ENCODE measurements at regions not wholly inside any gene's neighbourhood (a gene's known extent, or its start where the extent isn't known, plus 50 kb on each side); places are given as distances from the start of the nearest gene placed in this dataset.

- H3K27me3 ChIP-seq (replicated peaks; ENCODE audit: insufficient read depth): peaks cover 6% of the 10 kb centered on the region
Observed at GRCh38 chr10:125554016-125554703, 128.8 kb downstream of the TEX36 start.

GRCh38 chr10:125553091-125553490 lies 129.9 kb downstream of the TEX36 start:
- peaks cover 11% of the 10 kb centered on the region for H3K27me3 ChIP-seq (replicated peaks; ENCODE audit: insufficient read depth)
- H3K4me3 ChIP-seq: no peak overlapping the region
- TF ChIP-seq EZH2 (IDR thresholded peaks at IDR 0.05; ENCODE audit: insufficient read depth, poor library complexity, severe bottlenecking): no peak
- TF ChIP-seq EZH2phosphoT487 (IDR thresholded peaks at IDR 0.05; ENCODE audit: insufficient read depth, low read depth): no peak
- WGBS, 2 experiments (ENCODE audit: low coverage in 1 of 2, low lambda C conversion rate in 2 of 2, missing lambda C conversion rate in 2 of 2): 18 to 34% methylated on average over 2 of the region's 2 CpGs
- H3F3A ChIP-seq (ENCODE audit: insufficient read depth): no peaks in the 10 kb centered on the region
- no peaks in the 10 kb centered on the region for H3K9me2 ChIP-seq (ENCODE audit: insufficient read depth)
- H3K27ac ChIP-seq: no peak overlapping the region
- in situ Hi-C loops (cut with MboI): no loop called here
- no peaks in the 10 kb centered on the region for H3K4me1 ChIP-seq (ENCODE audit: insufficient read depth)
- H3K9me3 ChIP-seq (ENCODE audit: low read depth): no peaks in the 10 kb centered on the region
- H3K9ac ChIP-seq: no peak overlapping the region
- H2AFZ ChIP-seq: no peak overlapping the region
- no peak overlapping the region for H3K4me2 ChIP-seq (ENCODE audit: unreplicated experiment)
- H3K79me2 ChIP-seq (ENCODE audit: insufficient read depth): no peaks in the 10 kb centered on the region
- H3K36me3 ChIP-seq (ENCODE audit: low read depth): no peaks in the 10 kb centered on the region
- DNase-seq: no peak
- no peaks in the 10 kb centered on the region for H4K20me1 ChIP-seq (ENCODE audit: insufficient read depth)

More at GRCh38 chr10:125554016-125554703, 128.8 kb downstream of the TEX36 start:
- H3K27ac ChIP-seq: no peak overlapping the region
- H3K9ac ChIP-seq: no peak overlapping the region
- H4K20me1 ChIP-seq (ENCODE audit: insufficient read depth): no peaks in the 10 kb centered on the region
- H3F3A ChIP-seq (ENCODE audit: insufficient read depth): no peaks in the 10 kb centered on the region
- DNase-seq: no peak
- WGBS, 2 experiments (ENCODE audit: low coverage in 1 of 2, low lambda C conversion rate in 2 of 2, missing lambda C conversion rate in 2 of 2): 30 to 36% methylated on average over 10 of the region's 10 CpGs
- H3K4me1 ChIP-seq (ENCODE audit: insufficient read depth): no peaks in the 10 kb centered on the region
- no peaks in the 10 kb centered on the region for H3K9me2 ChIP-seq (ENCODE audit: insufficient read depth)
- H3K4me2 ChIP-seq (ENCODE audit: unreplicated experiment): no peak overlapping the region
- TF ChIP-seq EZH2 (IDR thresholded peaks at IDR 0.05; ENCODE audit: insufficient read depth, poor library complexity, severe bottlenecking) (no peak), EZH2phosphoT487 (IDR thresholded peaks at IDR 0.05; ENCODE audit: insufficient read depth, low read depth) (no peak)
- no peaks in the 10 kb centered on the region for H3K79me2 ChIP-seq (ENCODE audit: insufficient read depth)
- H3K9me3 ChIP-seq (ENCODE audit: low read depth): no peaks in the 10 kb centered on the region
- H3K4me3 ChIP-seq: no peak overlapping the region
- in situ Hi-C loops (cut with MboI): no loop called here
- no peaks in the 10 kb centered on the region for H3K36me3 ChIP-seq (ENCODE audit: low read depth)
- H2AFZ ChIP-seq: no peak overlapping the region

GRCh38 chr10:125551247-125551646 lies 131.7 kb downstream of the TEX36 start:
- Histone ChIP-seq H3K27me3 (replicated peaks; ENCODE audit: insufficient read depth) (peaks cover 13% of the 10 kb centered on the region), H3K9ac (no peak overlapping the region), H3K9me3 (ENCODE audit: low read depth) (no peaks in the 10 kb centered on the region), H3K27ac (no peak overlapping the region), H3K4me3 (no peak overlapping the region), H4K20me1 (ENCODE audit: insufficient read depth) (no peaks in the 10 kb centered on the region), H3K79me2 (ENCODE audit: insufficient read depth) (no peaks in the 10 kb centered on the region), H3K36me3 (ENCODE audit: low read depth) (no peaks in the 10 kb centered on the region), H3K9me2 (ENCODE audit: insufficient read depth) (no peaks in the 10 kb centered on the region), H3F3A (ENCODE audit: insufficient read depth) (no peaks in the 10 kb centered on the region), H3K4me1 (ENCODE audit: insufficient read depth) (no peaks in the 10 kb centered on the region), H2AFZ (no peak overlapping the region), H3K4me2 (ENCODE audit: unreplicated experiment) (no peak overlapping the region)
- no peak for DNase-seq
- WGBS, 2 experiments (ENCODE audit: low coverage in 1 of 2, low lambda C conversion rate in 2 of 2, missing lambda C conversion rate in 2 of 2): 60 to 65% methylated on average over 4 of the region's 4 CpGs
- TF ChIP-seq EZH2 (IDR thresholded peaks at IDR 0.05; ENCODE audit: insufficient read depth, poor library complexity, severe bottlenecking) (no peak), EZH2phosphoT487 (IDR thresholded peaks at IDR 0.05; ENCODE audit: insufficient read depth, low read depth) (no peak)
- in situ Hi-C loops (cut with MboI): no loop called here

- DNase-seq: no peak
- Histone ChIP-seq H3K4me3 (no peak overlapping the region), H3K27ac (no peak overlapping the region), H3K9ac (no peak overlapping the region), H3F3A (ENCODE audit: insufficient read depth) (no peaks in the 10 kb centered on the region), H3K27me3 (replicated peaks; ENCODE audit: insufficient read depth) (peaks cover 13% of the 10 kb centered on the region), H3K9me3 (ENCODE audit: low read depth) (no peaks in the 10 kb centered on the region), H3K79me2 (ENCODE audit: insufficient read depth) (no peaks in the 10 kb centered on the region), H2AFZ (no peak overlapping the region), H3K4me1 (ENCODE audit: insufficient read depth) (no peaks in the 10 kb centered on the region), H4K20me1 (ENCODE audit: insufficient read depth) (no peaks in the 10 kb centered on the region), H3K4me2 (ENCODE audit: unreplicated experiment) (no peak overlapping the region), H3K9me2 (ENCODE audit: insufficient read depth) (no peaks in the 10 kb centered on the region), H3K36me3 (ENCODE audit: low read depth) (no peaks in the 10 kb centered on the region)
- WGBS, 2 experiments (ENCODE audit: low coverage in 1 of 2, low lambda C conversion rate in 2 of 2, missing lambda C conversion rate in 2 of 2): 38 to 39% methylated on average over 3 of the region's 3 CpGs
- no peak for TF ChIP-seq EZH2 (IDR thresholded peaks at IDR 0.05; ENCODE audit: insufficient read depth, poor library complexity, severe bottlenecking)
- no peak for TF ChIP-seq EZH2phosphoT487 (IDR thresholded peaks at IDR 0.05; ENCODE audit: insufficient read depth, low read depth)
- in situ Hi-C loops (cut with MboI): no loop called here
Observed at GRCh38 chr10:125550362-125550761, 132.6 kb downstream of the TEX36 start.
